GM21737 (cell line): ENCODE measurements at regions not wholly inside any gene's neighbourhood (a gene's known extent, or its start where the extent isn't known, plus 50 kb on each side); places are given as distances from the start of the nearest gene placed in this dataset.
"Not testable (repeated sequence)": the region's sequence is repeated elsewhere in the genome, so short reads cannot be mapped to it uniquely, and the experiment has no call there.

Experiments used
- ATAC-seq: cut with Tn5 transposase; IDR thresholded peaks from one replicate; pipeline ENCODE4 v1.9.1; 2021; ENCODE audit warnings: mild to moderate bottlenecking, moderate library complexity; ENCODE audit not compliant: unreplicated experiment

GRCh38 chr21:41571938-41572510 is 64.1 kb upstream of the TMPRSS2 start:
- ATAC-seq: no peak

GRCh38 chr21:41570791-41571355 is 62.9 kb upstream of the TMPRSS2 start:
- peak; percentile 61 for ATAC-seq

GRCh38 chr21:41568606-41569385 is 60.8 kb upstream of the TMPRSS2 start:
- no peak for ATAC-seq

GRCh38 chr21:41567901-41568510 is 60.0 kb upstream of the TMPRSS2 start:
- ATAC-seq: no peak

GRCh38 chr21:41567237-41567636 is 59.3 kb upstream of the TMPRSS2 start:
- ATAC-seq: not testable (repeated sequence)

- ATAC-seq: no peak
These were observed 58.6 kb upstream of the TMPRSS2 start for GRCh38 chr21:41566500-41567014.

GRCh38 chr21:41565550-41565949 is 57.6 kb upstream of the TMPRSS2 start:
- no peak for ATAC-seq

- ATAC-seq: no peak
These were observed 56.9 kb upstream of the TMPRSS2 start for GRCh38 chr21:41564871-41565274.

- no peak for ATAC-seq
These were observed 54.4 kb upstream of the TMPRSS2 start for GRCh38 chr21:41562101-41563000.

GRCh38 chr21:41561701-41562100 is 53.7 kb upstream of the TMPRSS2 start:
- no peak for ATAC-seq

GRCh38 chr21:41560661-41561158 is 52.8 kb upstream of the TMPRSS2 start:
- ATAC-seq: no peak

GRCh38 chr21:41559658-41560631 is 52.0 kb upstream of the TMPRSS2 start:
- no peak for ATAC-seq

GRCh38 chr21:41558842-41559241 is 50.9 kb upstream of the TMPRSS2 start:
- no peak for ATAC-seq

- ATAC-seq: no peak
These were observed 49.9 kb upstream of the TMPRSS2 start for GRCh38 chr21:41557884-41558283.
